Natural killer cell (primary cell): ENCODE measurements at regions not wholly inside any gene's neighbourhood (a gene's known extent, or its start where the extent isn't known, plus 50 kb on each side); places are given as distances from the start of the nearest gene placed in this dataset.

Experiments used
- ATAC-seq, 3 donors: fragments of 150-1000 bp in 2 of 3; fragments of 200-7000 bp in 1 of 3; cut with Tn5 transposase; 1 replicate in 1 of 3; 2 replicates in 2 of 3; pipeline ENCODE4 v1.10.0; 2021; ENCODE audit warnings: mild to moderate bottlenecking in 2 of 3, moderate library complexity in 2 of 3
- DNase-seq, 2 donors: peaks; one replicate each; pipeline versions ENCODE4 v3.0.0 to v3.0.0-alpha.2; 2013 to 2021; ENCODE audit warnings: mixed read lengths in 1 of 2
- H3K27ac ChIP-seq: one replicate; pipeline ENCODE4 v1.5.1; 2013; ENCODE audit warnings: mild to moderate bottlenecking, low read length
- H3K27me3 ChIP-seq: one replicate; pipeline ENCODE4 v1.6.1; 2013; ENCODE audit warnings: low read length; ENCODE audit not compliant: control insufficient read depth, insufficient read depth
- H3K36me3 ChIP-seq: one replicate; pipeline ENCODE4 v1.6.1; 2013; ENCODE audit warnings: low read length; ENCODE audit not compliant: control insufficient read depth, insufficient read depth
- H3K4me1 ChIP-seq: one replicate; pipeline ENCODE4 v1.6.1; 2013; ENCODE audit warnings: low read length; ENCODE audit not compliant: control insufficient read depth, insufficient read depth
- H3K4me3 ChIP-seq: one replicate; pipeline ENCODE4 v1.5.1; 2013; ENCODE audit warnings: low read length
- H3K9me3 ChIP-seq: one replicate; pipeline ENCODE4 v1.6.1; 2013; ENCODE audit warnings: low read length; ENCODE audit not compliant: control insufficient read depth, insufficient read depth
- H3K27ac Mint-ChIP-seq, 2 donors: one replicate each; pipeline ENCODE4 v1.8.0; 2022; ENCODE audit warnings: mild to moderate bottlenecking in 2 of 2, mixed read lengths in 2 of 2, moderate library complexity in 1 of 2
- H3K27me3 Mint-ChIP-seq, 2 donors: one replicate each; pipeline ENCODE4 v1.8.0; 2022; ENCODE audit warnings: low read depth in 2 of 2, mixed read lengths in 2 of 2
- H3K36me3 Mint-ChIP-seq: one replicate; pipeline ENCODE4 v1.8.0; 2022; ENCODE audit warnings: mixed read lengths
- H3K4me1 Mint-ChIP-seq, 2 donors: one replicate each; pipeline ENCODE4 v1.8.0; 2022; ENCODE audit warnings: mixed read lengths in 2 of 2
- H3K4me3 Mint-ChIP-seq: one replicate; pipeline ENCODE4 v1.8.0; 2022; ENCODE audit warnings: mild to moderate bottlenecking, moderate library complexity, mixed read lengths
- H3K9me3 Mint-ChIP-seq, 2 donors: one replicate each; pipeline ENCODE4 v1.8.0; 2022; ENCODE audit warnings: mixed read lengths in 2 of 2
- CTCF ChIP-seq: fragments of 200-600 bp; IDR thresholded peaks from one replicate; pipeline ENCODE4 v1.8.0; 2022; ENCODE audit warnings: antibody characterized with exemption
- WGBS: methylation state at CpG from one replicate; pipeline ENCODE4 v1.1.7; 2013; ENCODE audit warnings: missing lambda C conversion rate; ENCODE audit not compliant: insufficient coverage; 5-methylcytosine and 5-hydroxymethylcytosine counted together
- intact Hi-C: fragments of 100-400 bp; cut with micrococcal nuclease; formaldehyde crosslinking; loops from one replicate; pipeline ENCODE4 v1.14.2; 2022

- TF ChIP-seq CTCF: no peak
- ATAC-seq: no peak
- Mint-ChIP-seq H3K4me3 (no peak overlapping the region), H3K9me3 (peaks cover 9 to 16% of the 10 kb centered on the region in 2 donors), H3K27me3 (no peaks in the 10 kb centered on the region), H3K27ac (no peak overlapping the region), H3K4me1 (no peaks in the 10 kb centered on the region), H3K36me3 (no peaks in the 10 kb centered on the region)
- Histone ChIP-seq H3K27ac (no peak overlapping the region), H3K36me3 (no peaks in the 10 kb centered on the region), H3K27me3 (no peaks in the 10 kb centered on the region), H3K4me1 (no peaks in the 10 kb centered on the region), H3K4me3 (no peak overlapping the region), H3K9me3 (no peaks in the 10 kb centered on the region)
- intact Hi-C loops: no loop called here
- no peak for DNase-seq
- 92% methylated on average over 1 of the region's 1 CpG for WGBS
Measured at GRCh38 chr1:177648138-177648537, 321.7 kb downstream of the SEC16B start.

- DNase-seq (no peak), ATAC-seq (no peak)
- H3K4me1 Mint-ChIP-seq: no peaks in the 10 kb centered on the region
- no peaks in the 10 kb centered on the region for H3K36me3 Mint-ChIP-seq
- Histone ChIP-seq H3K27me3 (no peaks in the 10 kb centered on the region), H3K4me3 (no peak overlapping the region), H3K27ac (no peak overlapping the region), H3K9me3 (no peaks in the 10 kb centered on the region), H3K4me1 (no peaks in the 10 kb centered on the region), H3K36me3 (no peaks in the 10 kb centered on the region)
- H3K4me3 Mint-ChIP-seq: no peak overlapping the region
- H3K27me3 Mint-ChIP-seq: no peaks in the 10 kb centered on the region
- intact Hi-C loops: no loop called here
- H3K9me3 Mint-ChIP-seq: peaks cover 9 to 14% of the 10 kb centered on the region in 2 donors
- 69% methylated on average over 2 of the region's 4 CpGs for WGBS
- no peak overlapping the region for H3K27ac Mint-ChIP-seq
- no peak for TF ChIP-seq CTCF
Measured at GRCh38 chr1:177646757-177647730, 322.8 kb downstream of the SEC16B start.

DNA sequence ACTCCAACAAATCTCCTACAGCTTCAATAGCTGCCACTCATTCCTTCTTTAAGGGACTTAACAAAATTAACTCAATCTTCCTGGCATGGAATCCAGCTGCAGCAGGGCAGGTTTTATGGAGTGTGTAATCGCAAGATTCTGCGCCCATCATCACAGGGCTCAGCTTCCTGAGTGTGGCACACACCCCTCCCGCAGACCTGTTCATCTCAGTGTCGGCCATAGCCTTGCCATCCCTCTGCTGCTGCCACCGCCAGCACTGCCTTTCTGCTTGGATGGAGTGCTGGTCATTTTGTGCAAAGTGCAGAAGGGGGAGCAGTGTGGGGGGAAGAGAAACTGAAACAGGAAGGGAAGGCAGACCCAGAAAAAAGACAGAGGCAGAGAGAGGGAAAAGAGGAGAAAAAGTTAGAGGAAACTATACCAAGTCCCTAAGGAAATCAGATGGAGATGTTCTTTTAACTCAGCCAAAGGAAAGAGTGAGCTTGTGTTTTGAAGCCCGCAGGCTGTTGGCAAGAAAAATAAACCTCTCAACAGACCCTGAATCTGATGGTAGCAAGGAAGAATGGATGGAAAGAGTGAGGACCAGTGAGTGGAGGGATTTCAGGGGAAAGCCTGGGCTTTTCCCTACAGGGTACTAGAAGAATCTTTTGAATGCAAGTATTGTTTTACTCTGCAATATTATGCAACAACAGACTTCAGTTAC lies 324.2 kb downstream of the SEC16B start:
- Mint-ChIP-seq H3K36me3 (no peaks in the 10 kb centered on the region), H3K27ac (no peak overlapping the region), H3K4me1 (no peaks in the 10 kb centered on the region), H3K4me3 (no peak overlapping the region), H3K27me3 (no peaks in the 10 kb centered on the region), H3K9me3 (peaks cover 8 to 11% of the 10 kb centered on the region in 2 donors)
- Histone ChIP-seq H3K4me1 (no peaks in the 10 kb centered on the region), H3K27ac (no peak overlapping the region), H3K36me3 (no peaks in the 10 kb centered on the region), H3K27me3 (no peaks in the 10 kb centered on the region), H3K9me3 (no peaks in the 10 kb centered on the region), H3K4me3 (no peak overlapping the region)
- WGBS: 87% methylated on average over 6 of the region's 6 CpGs
- TF ChIP-seq CTCF: no peak
- no peak for DNase-seq
- no peak for ATAC-seq
- intact Hi-C loops: no loop called here
